ENCODE measurements at regions not wholly inside any gene's neighbourhood (a gene's known extent, or its start where the extent isn't known, plus 50 kb on each side); places are given as distances from the start of the nearest gene placed in this dataset.

- Histone ChIP-seq H3K14ac (ENCODE audit: low read length) (no peak overlapping the region), H3K4me1 (ENCODE audit: control insufficient read depth in 1 of 2, insufficient read depth in 2 of 2, low read length in 2 of 2) (no peaks in the 10 kb centered on the region), H2AK5ac (ENCODE audit: low read length) (no peak overlapping the region), H2BK120ac (ENCODE audit: insufficient read depth, low read length, poor library complexity) (no peak overlapping the region), H4K8ac (ENCODE audit: low read depth, low read length) (no peak overlapping the region), H3K79me2 (ENCODE audit: control insufficient read depth, insufficient read depth, low read length, poor library complexity) (no peaks in the 10 kb centered on the region), H3K36me3 (ENCODE audit: control insufficient read depth in 1 of 2, insufficient read depth in 2 of 2, low read length in 2 of 2) (no peaks in the 10 kb centered on the region), H3K27ac (ENCODE audit: low read depth, low read length) (no peak overlapping the region), H3K9me3 (ENCODE audit: insufficient read depth, low read depth, low read length) (peaks cover 2% of the 10 kb centered on the region), H3K23ac (ENCODE audit: low read length) (no peak overlapping the region), H3K4me3 (ENCODE audit: low read depth, low read length) (no peak overlapping the region), H3K18ac (ENCODE audit: low read length) (no peak overlapping the region), H3K4me2 (ENCODE audit: low read length) (no peak overlapping the region), H3K4ac (ENCODE audit: low read depth, low read length) (no peak overlapping the region), H2BK12ac (ENCODE audit: low read length) (no peak overlapping the region), H4K91ac (ENCODE audit: low read depth, low read length) (no peak overlapping the region), H3K79me1 (ENCODE audit: low read length) (no peaks in the 10 kb centered on the region), H4K12ac (ENCODE audit: low read depth, low read length) (no peak overlapping the region), H2AFZ (ENCODE audit: insufficient read depth, low read length, poor library complexity) (no peak overlapping the region), H3K9ac (ENCODE audit: low read length) (no peak overlapping the region), H2BK5ac (ENCODE audit: low read depth, low read length, poor library complexity) (no peak overlapping the region), H3K27me3 (ENCODE audit: insufficient read depth, low read length) (no peaks in the 10 kb centered on the region)
- DNase-seq: no peak
- no CpG with 5 or more reads among the region's 6 CpGs for WGBS (ENCODE audit: extremely low coverage, insufficient coverage, insufficient read length)
These were observed 112.6 kb downstream of the CDC5L start for GRCh38 chr6:44500074-44500473.

GRCh38 chr6:44503471-44503870, 116.0 kb downstream of the CDC5L start:
- WGBS (ENCODE audit: extremely low coverage, insufficient coverage, insufficient read length): no CpG with 5 or more reads among the region's 4 CpGs
- no peak for DNase-seq
- no peak overlapping the region for H2BK120ac ChIP-seq (ENCODE audit: insufficient read depth, low read length, poor library complexity)
- H2BK12ac ChIP-seq (ENCODE audit: low read length): no peak overlapping the region
- H2BK5ac ChIP-seq (ENCODE audit: low read depth, low read length, poor library complexity): no peak overlapping the region
- H3K79me1 ChIP-seq (ENCODE audit: low read length): no peaks in the 10 kb centered on the region
- H3K4me3 ChIP-seq (ENCODE audit: low read depth, low read length): no peak overlapping the region
- H4K91ac ChIP-seq (ENCODE audit: low read depth, low read length): no peak overlapping the region
- H3K79me2 ChIP-seq (ENCODE audit: control insufficient read depth, insufficient read depth, low read length, poor library complexity): no peaks in the 10 kb centered on the region
- H3K9ac ChIP-seq (ENCODE audit: low read length): no peak overlapping the region
- no peak overlapping the region for H2AK5ac ChIP-seq (ENCODE audit: low read length)
- H3K4me1 ChIP-seq (ENCODE audit: control insufficient read depth in 1 of 2, insufficient read depth in 2 of 2, low read length in 2 of 2): no peaks in the 10 kb centered on the region
- no peak overlapping the region for H3K14ac ChIP-seq (ENCODE audit: low read length)
- no peak overlapping the region for H3K4ac ChIP-seq (ENCODE audit: low read depth, low read length)
- H3K23ac ChIP-seq (ENCODE audit: low read length): no peak overlapping the region
- H3K18ac ChIP-seq (ENCODE audit: low read length): no peak overlapping the region
- no peaks in the 10 kb centered on the region for H3K27me3 ChIP-seq (ENCODE audit: insufficient read depth, low read length)
- H3K36me3 ChIP-seq (ENCODE audit: control insufficient read depth in 1 of 2, insufficient read depth in 2 of 2, low read length in 2 of 2): no peaks in the 10 kb centered on the region
- H3K4me2 ChIP-seq (ENCODE audit: low read length): no peak overlapping the region
- H2AFZ ChIP-seq (ENCODE audit: insufficient read depth, low read length, poor library complexity): no peak overlapping the region
- no peaks in the 10 kb centered on the region for H3K9me3 ChIP-seq (ENCODE audit: insufficient read depth, low read depth, low read length)
- no peak overlapping the region for H4K12ac ChIP-seq (ENCODE audit: low read depth, low read length)
- H4K8ac ChIP-seq (ENCODE audit: low read depth, low read length): no peak overlapping the region
- no peak overlapping the region for H3K27ac ChIP-seq (ENCODE audit: low read depth, low read length)

GRCh38 chr6:44504301-44504791, 116.8 kb downstream of the CDC5L start:
- no peak overlapping the region for H3K23ac ChIP-seq (ENCODE audit: low read length)
- no peaks in the 10 kb centered on the region for H3K27me3 ChIP-seq (ENCODE audit: insufficient read depth, low read length)
- H4K12ac ChIP-seq (ENCODE audit: low read depth, low read length): no peak overlapping the region
- no peaks in the 10 kb centered on the region for H3K4me1 ChIP-seq (ENCODE audit: control insufficient read depth in 1 of 2, insufficient read depth in 2 of 2, low read length in 2 of 2)
- no CpG with 5 or more reads among the region's 5 CpGs for WGBS (ENCODE audit: extremely low coverage, insufficient coverage, insufficient read length)
- H3K18ac ChIP-seq (ENCODE audit: low read length): no peak overlapping the region
- no peak for DNase-seq
- no peak overlapping the region for H2AK5ac ChIP-seq (ENCODE audit: low read length)
- H3K79me1 ChIP-seq (ENCODE audit: low read length): no peaks in the 10 kb centered on the region
- no peak overlapping the region for H3K4me2 ChIP-seq (ENCODE audit: low read length)
- H3K4me3 ChIP-seq (ENCODE audit: low read depth, low read length): no peak overlapping the region
- H3K9me3 ChIP-seq (ENCODE audit: insufficient read depth, low read depth, low read length): no peaks in the 10 kb centered on the region
- no peak overlapping the region for H2BK120ac ChIP-seq (ENCODE audit: insufficient read depth, low read length, poor library complexity)
- no peak overlapping the region for H2AFZ ChIP-seq (ENCODE audit: insufficient read depth, low read length, poor library complexity)
- no peak overlapping the region for H3K27ac ChIP-seq (ENCODE audit: low read depth, low read length)
- H3K4ac ChIP-seq (ENCODE audit: low read depth, low read length): no peak overlapping the region
- no peaks in the 10 kb centered on the region for H3K79me2 ChIP-seq (ENCODE audit: control insufficient read depth, insufficient read depth, low read length, poor library complexity)
- no peak overlapping the region for H2BK12ac ChIP-seq (ENCODE audit: low read length)
- H3K36me3 ChIP-seq (ENCODE audit: control insufficient read depth in 1 of 2, insufficient read depth in 2 of 2, low read length in 2 of 2): no peaks in the 10 kb centered on the region
- no peak overlapping the region for H3K9ac ChIP-seq (ENCODE audit: low read length)
- H4K91ac ChIP-seq (ENCODE audit: low read depth, low read length): no peak overlapping the region
- H2BK5ac ChIP-seq (ENCODE audit: low read depth, low read length, poor library complexity): no peak overlapping the region
- H4K8ac ChIP-seq (ENCODE audit: low read depth, low read length): no peak overlapping the region
- no peak overlapping the region for H3K14ac ChIP-seq (ENCODE audit: low read length)

GRCh38 chr6:44505751-44506150, 118.2 kb downstream of the CDC5L start:
- Histone ChIP-seq H3K9ac (ENCODE audit: low read length) (no peak overlapping the region), H4K12ac (ENCODE audit: low read depth, low read length) (no peak overlapping the region), H3K9me3 (ENCODE audit: insufficient read depth, low read depth, low read length) (no peaks in the 10 kb centered on the region), H3K4ac (ENCODE audit: low read depth, low read length) (no peak overlapping the region), H3K27me3 (ENCODE audit: insufficient read depth, low read length) (no peaks in the 10 kb centered on the region), H3K23ac (ENCODE audit: low read length) (no peak overlapping the region), H4K91ac (ENCODE audit: low read depth, low read length) (no peak overlapping the region), H3K79me2 (ENCODE audit: control insufficient read depth, insufficient read depth, low read length, poor library complexity) (no peaks in the 10 kb centered on the region), H2BK12ac (ENCODE audit: low read length) (no peak overlapping the region), H3K4me3 (ENCODE audit: low read depth, low read length) (no peak overlapping the region), H2AFZ (ENCODE audit: insufficient read depth, low read length, poor library complexity) (no peak overlapping the region), H3K4me1 (ENCODE audit: control insufficient read depth in 1 of 2, insufficient read depth in 2 of 2, low read length in 2 of 2) (no peaks in the 10 kb centered on the region), H2BK120ac (ENCODE audit: insufficient read depth, low read length, poor library complexity) (no peak overlapping the region), H2BK5ac (ENCODE audit: low read depth, low read length, poor library complexity) (no peak overlapping the region), H3K4me2 (ENCODE audit: low read length) (no peak overlapping the region), H3K36me3 (ENCODE audit: control insufficient read depth in 1 of 2, insufficient read depth in 2 of 2, low read length in 2 of 2) (no peaks in the 10 kb centered on the region), H3K27ac (ENCODE audit: low read depth, low read length) (no peak overlapping the region), H2AK5ac (ENCODE audit: low read length) (no peak overlapping the region), H3K79me1 (ENCODE audit: low read length) (no peaks in the 10 kb centered on the region), H3K14ac (ENCODE audit: low read length) (no peak overlapping the region), H3K18ac (ENCODE audit: low read length) (no peak overlapping the region), H4K8ac (ENCODE audit: low read depth, low read length) (no peak overlapping the region)
- no peak for DNase-seq
- WGBS (ENCODE audit: extremely low coverage, insufficient coverage, insufficient read length): no CpG with 5 or more reads among the region's 4 CpGs

All from trophoblast cell (in vitro differentiated cells and primary cell).